DND-41 (cell line): ENCODE measurements at regions not wholly inside any gene's neighbourhood (a gene's known extent, or its start where the extent isn't known, plus 50 kb on each side); places are given as distances from the start of the nearest gene placed in this dataset.

ENCODE experiments used
- CTCF ChIP-seq: IDR thresholded peaks from 2 replicates; pipeline ENCODE4 v1.5.1; 2012; ENCODE audit warnings: borderline replicate concordance, low read length, moderate library complexity, mild to moderate bottlenecking; ENCODE audit not compliant: poor library complexity, severe bottlenecking; ENCODE audit errors: extremely low read depth
- EZH2 ChIP-seq: IDR thresholded peaks from 3 replicates; pipeline ENCODE4 v1.6.1; 2012; ENCODE audit warnings: borderline replicate concordance, low read depth, mild to moderate bottlenecking, moderate library complexity, low read length, inconsistent platforms; ENCODE audit not compliant: severe bottlenecking

DNA sequence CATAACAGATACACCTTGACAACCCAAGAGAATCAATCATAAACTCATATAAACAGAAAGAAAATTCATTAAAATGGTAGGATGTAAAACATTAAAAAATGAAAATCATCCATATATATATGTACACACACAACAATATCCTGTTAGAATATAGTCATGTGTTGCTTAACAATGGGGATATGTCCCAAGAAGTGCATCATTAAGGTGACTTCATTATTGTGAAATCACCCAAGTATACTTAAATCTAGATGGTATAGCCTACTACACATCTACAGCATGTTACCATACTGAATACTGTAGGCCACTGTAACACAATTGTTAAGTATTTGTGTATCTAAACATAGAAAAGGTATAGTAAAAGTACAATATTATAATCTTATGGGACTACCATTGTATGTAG is 115.8 kb upstream of the TMEM168 start:
- no peak for TF ChIP-seq CTCF
- TF ChIP-seq EZH2 = no peak
